ENCODE measurements at regions not wholly inside any gene's neighbourhood (a gene's known extent, or its start where the extent isn't known, plus 50 kb on each side); places are given as distances from the start of the nearest gene placed in this dataset.

DNA sequence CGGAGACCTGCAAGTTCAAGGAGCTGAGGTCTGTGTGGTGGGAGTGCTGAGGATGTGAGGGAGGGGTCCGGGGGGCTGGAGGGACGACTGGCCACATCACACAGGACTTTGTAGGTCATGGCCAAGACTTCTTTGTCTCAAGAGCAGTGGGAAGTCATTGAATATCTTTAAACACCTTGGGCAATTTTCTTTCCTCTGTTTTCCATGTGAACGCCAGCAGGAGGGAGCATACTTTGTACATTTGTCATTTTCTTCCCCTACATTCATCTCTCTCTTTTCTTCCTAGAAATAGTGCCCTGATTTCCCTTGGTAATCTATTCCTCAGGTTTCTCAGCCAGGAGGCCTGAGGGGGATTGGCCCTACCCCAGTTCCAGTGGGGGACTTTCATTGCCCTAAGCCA is 153.7 kb upstream of the MSX2 start:
- TF ChIP-seq, protein P1, sequence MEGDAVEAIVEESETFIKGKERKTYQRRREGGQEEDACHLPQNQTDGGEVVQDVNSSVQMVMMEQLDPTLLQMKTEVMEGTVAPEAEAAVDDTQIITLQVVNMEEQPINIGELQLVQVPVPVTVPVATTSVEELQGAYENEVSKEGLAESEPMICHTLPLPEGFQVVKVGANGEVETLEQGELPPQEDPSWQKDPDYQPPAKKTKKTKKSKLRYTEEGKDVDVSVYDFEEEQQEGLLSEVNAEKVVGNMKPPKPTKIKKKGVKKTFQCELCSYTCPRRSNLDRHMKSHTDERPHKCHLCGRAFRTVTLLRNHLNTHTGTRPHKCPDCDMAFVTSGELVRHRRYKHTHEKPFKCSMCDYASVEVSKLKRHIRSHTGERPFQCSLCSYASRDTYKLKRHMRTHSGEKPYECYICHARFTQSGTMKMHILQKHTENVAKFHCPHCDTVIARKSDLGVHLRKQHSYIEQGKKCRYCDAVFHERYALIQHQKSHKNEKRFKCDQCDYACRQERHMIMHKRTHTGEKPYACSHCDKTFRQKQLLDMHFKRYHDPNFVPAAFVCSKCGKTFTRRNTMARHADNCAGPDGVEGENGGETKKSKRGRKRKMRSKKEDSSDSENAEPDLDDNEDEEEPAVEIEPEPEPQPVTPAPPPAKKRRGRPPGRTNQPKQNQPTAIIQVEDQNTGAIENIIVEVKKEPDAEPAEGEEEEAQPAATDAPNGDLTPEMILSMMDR (IDR thresholded peaks at IDR 0.05; ENCODE audit: low read depth, low read length) = no peak
- no peak for DNase-seq (ENCODE audit: extremely low read depth, low read depth)

GRCh38 chr5:174571662-174572397 is 152.6 kb upstream of the MSX2 start:
- DNase-seq (ENCODE audit: extremely low read depth, low read depth) = peak; percentile 87
- TF ChIP-seq, protein P1 (IDR thresholded peaks at IDR 0.05; ENCODE audit: low read depth, low read length) = peak; percentile 63

GRCh38 chr5:174572591-174572990 is 151.8 kb upstream of the MSX2 start:
- TF ChIP-seq, protein P1 (IDR thresholded peaks at IDR 0.05; ENCODE audit: low read depth, low read length) = no peak
- DNase-seq (ENCODE audit: extremely low read depth, low read depth) = no peak

DNA sequence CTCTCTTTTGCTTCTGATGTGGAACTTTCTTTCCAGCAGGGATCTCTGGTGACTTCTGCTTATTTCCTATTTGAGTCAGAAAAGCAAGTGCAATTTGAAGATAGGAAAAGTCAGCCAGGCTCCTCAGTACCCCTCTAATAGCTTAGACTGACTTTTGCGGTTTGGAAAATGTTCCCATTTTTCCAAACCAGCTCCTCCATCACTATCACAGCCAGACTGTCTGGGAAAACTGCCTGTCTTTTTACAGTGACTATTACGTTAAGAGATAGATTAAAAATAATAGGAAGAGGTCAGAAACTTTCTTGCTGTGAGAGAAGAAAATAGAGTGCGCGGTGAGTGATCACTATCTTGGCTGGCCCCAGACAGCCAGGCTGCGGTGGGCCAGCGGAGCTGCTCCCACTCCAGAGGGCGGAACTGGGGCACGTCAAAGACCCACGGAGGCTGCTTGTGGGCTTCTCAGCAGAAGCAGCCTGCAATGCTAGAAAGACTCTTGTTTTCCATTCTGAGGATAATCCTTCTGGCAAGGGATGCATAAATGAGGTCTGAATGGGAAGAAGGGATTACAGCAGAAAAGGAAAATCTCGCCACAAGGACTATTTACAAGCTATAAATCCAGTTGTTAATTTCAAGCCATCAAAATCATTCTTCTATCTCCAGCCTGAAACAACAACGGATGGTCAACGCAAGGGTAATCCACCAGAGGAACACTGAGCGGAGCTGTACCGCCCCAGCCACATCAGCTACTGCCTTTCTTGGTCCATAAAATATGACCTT is 151.0 kb upstream of the MSX2 start:
- TF ChIP-seq, protein P1 (IDR thresholded peaks at IDR 0.05; ENCODE audit: low read depth, low read length) = no peak
- no peak for DNase-seq (ENCODE audit: extremely low read depth, low read depth)

- TF ChIP-seq, protein P1 (IDR thresholded peaks at IDR 0.05; ENCODE audit: low read depth, low read length) = no peak
- no peak for DNase-seq (ENCODE audit: extremely low read depth, low read depth)
These were observed 149.3 kb upstream of the MSX2 start for GRCh38 chr5:174575043-174575442.

DNA sequence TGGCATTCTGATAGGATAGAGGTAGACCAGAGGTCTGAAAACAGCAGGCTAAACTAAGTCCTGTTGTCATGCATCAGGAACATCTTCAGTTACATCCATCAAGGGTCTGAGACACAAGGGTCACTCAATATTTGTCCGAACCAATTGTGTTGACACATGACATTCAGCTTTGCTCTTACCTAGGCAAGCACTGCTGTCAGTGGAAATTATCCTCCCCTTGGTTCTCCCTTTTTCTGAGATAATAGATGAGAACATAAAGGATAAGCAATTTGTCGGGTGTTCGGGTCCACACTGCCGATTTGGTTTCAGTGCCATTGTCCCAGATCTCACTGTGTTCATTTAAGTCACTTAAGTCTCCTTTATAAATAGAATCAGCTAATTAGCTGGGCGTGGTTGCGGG is 148.3 kb upstream of the MSX2 start:
- DNase-seq (ENCODE audit: extremely low read depth, low read depth) = no peak
- TF ChIP-seq, protein P1 (IDR thresholded peaks at IDR 0.05; ENCODE audit: low read depth, low read length) = no peak

- TF ChIP-seq, protein P1 (IDR thresholded peaks at IDR 0.05; ENCODE audit: low read depth, low read length) = peak; percentile 32
- no peak for DNase-seq (ENCODE audit: extremely low read depth, low read depth)
These were observed 142.9 kb upstream of the MSX2 start for GRCh38 chr5:174581479-174581878.

Data from AG09319 (cell line).